ENCODE measurements at regions not wholly inside any gene's neighbourhood (a gene's known extent, or its start where the extent isn't known, plus 50 kb on each side); places are given as distances from the start of the nearest gene placed in this dataset.

DNA sequence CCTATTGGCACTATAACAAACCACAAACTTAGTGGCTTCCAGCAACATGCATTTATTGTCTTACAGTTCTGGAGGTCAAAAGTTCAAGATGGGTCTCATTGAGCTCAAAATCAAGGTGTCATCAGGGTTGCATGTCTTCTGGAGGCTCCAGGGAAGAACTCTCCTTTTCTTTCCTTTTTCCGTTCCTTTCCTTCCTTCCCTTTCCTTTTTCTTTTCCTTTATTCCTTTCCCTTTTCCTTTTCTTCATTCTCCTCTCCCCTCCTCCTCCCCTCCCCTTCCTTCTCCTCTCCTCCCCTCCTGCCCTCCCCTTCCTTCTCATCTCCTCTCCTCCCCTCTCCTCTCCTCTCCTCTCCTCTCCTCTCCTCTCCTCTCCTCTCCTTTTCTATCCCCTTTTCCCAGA is 460.2 kb upstream of the CDH4 start:
- TF ChIP-seq TAF1 (IDR thresholded peaks at IDR 0.05; ENCODE audit: borderline replicate concordance, insufficient read depth, low read length) = no peak
- no peak for TF ChIP-seq SIN3A (IDR thresholded peaks at IDR 0.05; ENCODE audit: borderline replicate concordance, insufficient read depth, low read length)
- no peak for TF ChIP-seq POLR2AphosphoS5 (IDR thresholded peaks at IDR 0.05; ENCODE audit: low read depth, low read length)

All from PFSK-1 (cell line).